ENCODE measurements at regions not wholly inside any gene's neighbourhood (a gene's known extent, or its start where the extent isn't known, plus 50 kb on each side); places are given as distances from the start of the nearest gene placed in this dataset.

DNA sequence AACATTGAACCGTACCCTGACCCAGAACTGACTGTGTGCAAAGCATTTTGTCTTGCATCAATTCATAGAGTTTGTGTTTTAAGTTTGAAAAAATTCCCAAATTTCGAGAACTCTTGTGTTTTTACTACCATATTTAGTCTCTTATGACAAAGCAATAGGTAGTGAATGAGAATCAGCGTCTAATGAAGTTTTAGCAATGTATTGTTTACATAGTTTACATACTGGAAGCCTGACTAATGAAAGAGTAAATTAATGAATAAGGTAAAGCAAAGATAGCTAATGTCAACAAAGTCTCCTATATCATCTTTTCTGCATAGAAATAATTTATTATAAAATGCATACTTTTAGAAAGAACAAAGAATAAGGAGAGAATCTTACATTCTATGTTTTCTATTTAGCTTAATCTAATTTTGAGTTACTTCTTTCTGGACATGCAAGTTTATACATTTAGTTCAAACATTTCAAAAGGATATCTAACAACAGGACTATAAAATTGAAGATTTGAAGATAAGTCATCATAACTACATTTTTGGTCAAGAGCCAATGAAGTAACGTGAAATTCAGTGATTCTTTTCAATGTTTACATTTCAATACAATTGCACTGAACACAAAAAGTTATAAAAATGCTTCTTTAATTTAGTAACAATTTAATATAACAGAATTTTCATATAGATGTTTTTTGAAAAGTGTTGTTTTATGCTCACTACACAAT lies 1943.7 kb downstream of the NCAM2 start:
- no peak for ATAC-seq

DNA sequence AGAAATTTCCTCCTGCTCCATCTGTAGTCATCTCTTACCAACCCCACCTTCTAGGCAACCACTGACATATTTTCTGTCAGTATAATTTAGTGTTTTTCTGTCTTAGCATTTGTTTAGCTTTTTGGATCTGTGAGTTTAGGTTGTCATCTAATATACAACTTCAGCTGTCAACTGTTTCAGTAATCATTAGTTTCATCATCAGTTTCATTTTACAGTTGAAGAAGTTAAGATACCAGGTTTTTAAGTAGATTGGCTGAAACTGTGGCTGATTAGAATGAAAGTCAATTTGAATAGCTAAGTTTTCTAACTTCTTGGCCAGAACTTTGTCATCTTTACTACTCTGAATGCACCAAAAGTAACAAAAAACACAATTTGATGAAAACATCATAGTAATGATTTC lies 1957.3 kb downstream of the NCAM2 start:
- no peak for ATAC-seq

- no peak for ATAC-seq
These were observed 1963.0 kb downstream of the NCAM2 start for GRCh38 chr21:22961258-22961657.

DNA sequence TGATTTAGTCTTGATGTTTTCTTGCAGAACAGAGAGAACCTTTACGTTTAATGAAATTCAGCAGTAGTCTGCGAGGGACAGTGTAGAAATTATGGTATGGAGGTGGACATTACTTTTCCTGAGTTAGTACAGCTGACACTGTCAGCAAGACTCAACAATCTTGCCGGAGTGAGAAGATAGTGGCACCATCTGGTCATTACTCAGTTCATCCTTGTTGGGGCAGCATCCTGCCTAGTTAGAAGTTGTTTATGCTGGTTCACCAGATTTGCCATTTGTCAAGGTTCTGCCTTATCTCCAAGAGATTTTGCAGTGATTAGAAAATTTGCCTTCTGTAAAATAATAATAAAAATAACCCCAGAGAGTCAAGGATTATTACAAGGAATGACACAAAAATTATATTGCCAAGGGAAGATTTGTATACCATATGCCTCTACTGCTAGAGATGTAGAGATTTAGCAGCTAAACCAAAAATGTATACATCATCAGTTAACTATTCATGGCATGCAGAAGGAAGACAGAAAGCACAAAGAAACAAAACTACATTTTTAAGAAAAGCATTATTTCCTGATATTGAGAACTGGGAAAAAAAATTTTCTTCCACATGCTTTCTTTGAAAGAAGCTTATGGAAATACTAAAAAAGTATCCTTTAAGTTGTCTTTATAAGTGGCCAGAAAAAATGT lies 1967.4 kb downstream of the NCAM2 start:
- no peak for ATAC-seq

DNA sequence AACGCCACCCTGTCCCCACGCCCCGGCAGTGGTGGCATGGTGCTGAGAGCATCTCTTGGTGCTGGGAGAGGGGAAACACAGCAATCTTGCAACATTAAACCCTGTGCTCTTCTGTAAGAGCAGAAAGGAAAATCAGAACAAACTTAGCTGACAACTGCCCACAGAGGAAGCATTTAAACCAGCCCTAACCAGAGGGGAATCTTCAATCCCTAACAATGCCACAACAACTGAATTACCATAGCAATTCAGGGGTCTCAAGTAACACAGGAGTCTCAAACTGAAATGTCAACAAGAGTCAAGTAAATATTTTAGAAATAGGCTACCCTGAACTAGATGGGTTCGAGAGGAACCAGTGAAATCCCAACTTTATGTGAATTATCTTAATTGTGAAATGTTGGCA lies 1983.6 kb downstream of the NCAM2 start:
- no peak for ATAC-seq

GRCh38 chr21:22993144-22993543 lies 1994.9 kb downstream of the NCAM2 start:
- no peak for ATAC-seq

DNA sequence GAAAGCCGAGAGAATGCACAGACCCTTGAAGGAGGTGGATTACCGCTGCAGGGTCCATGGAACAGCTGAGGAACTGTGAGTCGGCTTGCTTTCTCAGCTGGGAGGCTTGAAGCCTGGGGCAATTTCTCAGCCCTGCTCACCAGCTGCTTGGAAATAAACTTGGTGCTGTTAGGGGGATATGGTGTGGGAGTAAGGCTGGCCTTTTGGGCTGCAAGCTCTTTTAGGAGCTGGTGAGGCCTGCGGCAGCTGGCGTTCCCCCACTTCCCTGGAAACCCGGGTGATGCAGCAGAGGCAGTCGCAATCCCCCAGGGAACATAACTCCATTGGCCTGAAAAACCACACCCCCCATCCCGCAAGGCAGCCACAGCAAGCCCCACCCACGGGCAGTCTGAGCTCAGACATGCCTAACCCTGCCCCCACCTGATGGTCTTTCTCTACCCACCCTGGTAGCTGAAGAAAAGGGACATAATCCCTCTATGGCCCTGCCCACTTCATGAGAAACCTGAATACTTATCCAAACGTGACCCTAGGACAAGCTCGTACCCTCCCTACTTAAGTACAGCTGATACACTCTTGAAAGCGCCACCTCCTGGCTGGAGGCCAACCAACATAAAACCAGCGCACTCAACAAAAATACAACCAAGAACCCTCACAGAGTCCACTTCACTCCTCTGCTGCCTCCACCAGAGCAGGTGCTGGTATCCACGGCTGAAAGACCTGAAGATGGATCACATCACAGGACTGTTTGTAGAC lies 1995.8 kb downstream of the NCAM2 start:
- ATAC-seq, result no peak

GRCh38 chr21:23003951-23004350 lies 2005.7 kb downstream of the NCAM2 start:
- ATAC-seq, result no peak

DNA sequence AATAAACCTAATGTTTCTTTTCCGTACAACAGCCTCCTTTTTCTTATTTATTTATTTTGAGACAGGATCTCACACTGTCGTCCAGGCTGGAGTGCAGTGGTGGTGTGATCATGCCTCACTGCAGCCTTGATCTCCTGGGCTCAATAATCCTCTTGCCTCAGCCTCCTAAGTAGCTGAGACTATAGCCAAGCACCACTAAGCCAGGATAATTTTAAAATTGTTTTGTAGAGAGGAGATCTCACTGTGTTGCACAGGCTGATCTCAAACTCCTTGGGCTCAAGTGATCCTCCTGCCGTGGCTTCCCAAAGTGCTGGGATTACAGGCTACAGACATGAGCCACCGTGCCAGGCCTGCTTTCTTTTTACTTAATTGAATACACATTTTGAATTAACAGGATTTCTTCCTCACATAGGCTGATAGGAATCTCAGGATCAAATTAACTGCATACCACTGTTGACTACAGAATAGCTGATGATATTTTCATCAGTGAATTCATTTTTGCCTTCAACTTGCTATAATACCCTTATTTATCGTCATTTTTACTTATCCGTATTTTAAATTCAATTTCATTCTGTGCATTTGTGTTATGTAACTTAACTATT lies 2010.5 kb downstream of the NCAM2 start:
- no peak for ATAC-seq

DNA sequence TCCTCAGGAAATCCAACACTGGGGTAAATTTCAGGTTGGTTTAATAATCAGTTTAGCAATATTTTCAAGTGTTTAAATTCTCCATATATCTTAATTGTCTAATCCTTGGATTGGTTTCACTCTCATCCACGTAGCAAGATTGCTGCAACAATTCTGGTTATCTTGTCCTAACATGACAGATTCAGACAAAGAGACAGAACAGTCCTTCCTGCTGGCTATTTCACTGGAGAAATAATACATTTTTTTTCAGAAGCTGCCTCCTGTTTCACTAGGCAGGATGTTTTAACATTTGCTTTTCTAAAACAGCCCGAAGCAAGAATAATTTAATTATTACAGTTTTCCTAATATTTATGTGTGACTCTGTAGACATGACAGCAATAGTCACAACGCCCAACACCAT lies 2011.2 kb downstream of the NCAM2 start:
- no peak for ATAC-seq

- ATAC-seq, result no peak
These were observed 2015.8 kb downstream of the NCAM2 start for GRCh38 chr21:23014021-23014420.

DNA sequence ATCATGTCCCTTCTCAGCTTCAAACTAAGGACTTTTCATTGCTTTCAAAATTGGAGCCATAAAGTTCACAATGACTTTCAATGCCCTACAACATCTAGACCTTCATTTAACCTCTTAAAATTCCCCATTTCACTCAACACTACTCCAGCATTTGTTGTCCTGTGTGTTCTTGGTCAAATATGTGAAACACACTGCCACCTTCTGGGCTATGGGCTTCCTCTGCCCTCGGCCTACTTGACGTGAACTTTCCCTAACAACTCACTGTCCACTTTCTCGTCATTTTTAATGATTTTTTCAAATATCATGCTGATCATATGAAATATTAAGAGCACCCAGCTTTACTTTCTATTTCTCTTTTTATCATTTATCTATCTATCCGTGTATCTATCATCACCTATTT lies 2018.4 kb downstream of the NCAM2 start:
- ATAC-seq, result no peak

- no peak for ATAC-seq
These were observed 2019.8 kb downstream of the NCAM2 start for GRCh38 chr21:23017989-23018388.

GRCh38 chr21:23020969-23021368 lies 2022.8 kb downstream of the NCAM2 start:
- ATAC-seq, result no peak

- no peak for ATAC-seq
These were observed 2023.3 kb downstream of the NCAM2 start for GRCh38 chr21:23021481-23021880.

GRCh38 chr21:23026878-23027277 lies 2028.7 kb downstream of the NCAM2 start:
- ATAC-seq, result no peak

- no peak for ATAC-seq
These were observed 2041.6 kb downstream of the NCAM2 start for GRCh38 chr21:23039846-23040245.

GRCh38 chr21:23045955-23046354 lies 2047.7 kb downstream of the NCAM2 start:
- ATAC-seq, result no peak

- ATAC-seq, result no peak
These were observed 2069.5 kb downstream of the NCAM2 start for GRCh38 chr21:23067672-23068071.

DNA sequence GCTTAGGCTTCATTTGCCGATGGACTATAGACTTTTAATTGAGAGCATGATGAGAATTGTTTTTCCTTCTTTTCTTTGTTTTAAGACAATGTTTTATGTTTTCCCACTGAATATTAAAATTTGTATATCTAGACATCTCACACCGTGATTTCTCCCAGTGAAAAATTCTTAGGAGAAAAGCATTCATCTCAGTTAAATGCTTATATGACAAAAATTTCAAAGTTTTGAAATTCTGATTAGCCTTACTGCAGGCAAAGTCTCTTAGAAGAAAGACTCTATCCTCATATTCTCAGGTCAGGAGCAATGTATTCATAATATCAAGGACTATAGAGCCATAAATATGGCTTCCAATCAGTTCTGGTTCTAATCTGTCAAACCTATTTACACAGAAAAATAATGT lies 2085.0 kb downstream of the NCAM2 start:
- ATAC-seq, result no peak

DNA sequence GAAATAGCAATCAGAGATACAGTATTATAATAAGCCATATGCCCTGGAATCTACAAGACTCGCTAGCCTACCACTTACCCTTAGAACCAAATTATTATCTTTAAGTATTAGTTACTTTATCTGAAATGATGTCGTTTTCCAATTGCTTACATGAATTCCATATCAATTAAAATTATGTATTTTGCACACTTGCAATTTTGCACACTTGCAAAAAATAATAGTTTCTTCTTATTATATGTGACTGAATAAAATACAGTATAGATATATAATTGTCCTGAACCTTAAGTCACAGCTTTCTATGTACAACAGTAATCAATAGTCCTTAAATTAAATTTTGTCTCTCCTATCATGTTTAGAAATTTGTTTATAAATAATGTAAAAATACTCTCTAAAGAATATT lies 2095.1 kb downstream of the NCAM2 start:
- ATAC-seq, result no peak

DNA sequence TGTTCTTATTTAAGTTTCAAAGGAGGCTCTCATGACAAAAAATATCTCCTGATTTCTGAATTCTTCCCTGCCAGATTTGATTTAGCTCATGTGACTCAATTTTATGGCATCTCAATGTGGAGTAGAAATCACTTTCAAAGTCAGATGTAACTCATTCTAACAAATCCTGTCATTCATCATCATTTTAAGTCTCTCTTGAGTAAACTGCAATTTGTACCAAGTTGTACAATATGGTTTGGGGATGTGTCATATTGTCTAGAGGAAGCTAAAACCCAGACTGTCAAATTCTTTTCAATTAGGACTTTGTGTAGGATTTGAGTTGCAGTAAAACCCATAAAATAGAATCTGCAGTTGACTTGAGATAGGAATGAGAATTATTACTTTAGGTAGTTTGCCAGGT lies 2101.0 kb downstream of the NCAM2 start:
- no peak for ATAC-seq

DNA sequence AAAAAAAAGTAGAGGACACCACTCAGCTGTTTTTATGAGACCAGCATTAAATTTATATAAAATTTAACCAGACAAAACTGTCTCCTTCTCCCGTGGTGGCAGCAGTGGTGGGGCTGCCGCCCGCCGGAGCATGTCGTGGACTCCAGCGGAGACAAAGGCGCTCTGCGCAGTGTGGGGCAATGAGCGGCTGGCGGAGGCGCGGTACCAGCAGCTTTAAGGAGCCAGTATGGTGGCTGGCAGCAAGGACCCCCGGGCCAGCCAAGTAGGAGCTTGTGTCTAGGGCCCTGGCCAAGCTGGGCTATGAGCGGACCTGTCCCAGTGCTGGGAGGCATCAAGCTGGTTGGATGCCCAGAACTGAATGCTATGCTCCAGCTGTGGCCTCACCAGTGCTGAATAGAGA lies 2102.9 kb downstream of the NCAM2 start:
- ATAC-seq, result peak; percentile 17
